ENCODE measurements at regions not wholly inside any gene's neighbourhood (a gene's known extent, or its start where the extent isn't known, plus 50 kb on each side); places are given as distances from the start of the nearest gene placed in this dataset.

GRCh38 chr7:42572056-42572455, 335.0 kb upstream of the GLI3 start:
- TF ChIP-seq POLR2A (IDR thresholded peaks at IDR 0.05) = no peak
- no peak for TF ChIP-seq CTCF (IDR thresholded peaks at IDR 0.05 in 4 of 5, conservative IDR thresholded peaks at IDR 0.05 in 1 of 5)

All from gastrocnemius medialis (tissue), 4 donors.